ENCODE measurements at regions not wholly inside any gene's neighbourhood (a gene's known extent, or its start where the extent isn't known, plus 50 kb on each side); places are given as distances from the start of the nearest gene placed in this dataset.
"Not testable (repeated sequence)": the region's sequence is repeated elsewhere in the genome, so short reads cannot be mapped to it uniquely, and the experiment has no call there.

GRCh38 chr3:25844891-25845290, 55.0 kb downstream of the OXSM start:
- no peak for DNase-seq (ENCODE audit: low read depth)
- no peak overlapping the region for H3K4me3 ChIP-seq (ENCODE audit: low read depth, low read length)

- H3K4me3 ChIP-seq (ENCODE audit: low read depth, low read length), result no peak overlapping the region
- DNase-seq (ENCODE audit: low read depth), result no peak
Observed at GRCh38 chr3:25846282-25846681, 56.4 kb downstream of the OXSM start.

GRCh38 chr3:25849091-25849490, 59.2 kb downstream of the OXSM start:
- no peak overlapping the region for H3K4me3 ChIP-seq (ENCODE audit: low read depth, low read length)
- no peak for DNase-seq (ENCODE audit: low read depth)

GRCh38 chr3:25849641-25850385, 59.9 kb downstream of the OXSM start:
- H3K4me3 ChIP-seq (ENCODE audit: low read depth, low read length), result no peak overlapping the region
- DNase-seq (ENCODE audit: low read depth), result no peak

- DNase-seq (ENCODE audit: low read depth); H3K4me3 ChIP-seq (ENCODE audit: low read depth, low read length): not testable (repeated sequence)
Observed at GRCh38 chr3:25851693-25852259, 61.9 kb downstream of the OXSM start.

GRCh38 chr3:25854214-25854613, 64.3 kb downstream of the OXSM start:
- DNase-seq (ENCODE audit: low read depth), result no peak
- H3K4me3 ChIP-seq (ENCODE audit: low read depth, low read length), result no peak overlapping the region

- H3K4me3 ChIP-seq (ENCODE audit: low read depth, low read length), result no peak overlapping the region
- no peak for DNase-seq (ENCODE audit: low read depth)
Observed at GRCh38 chr3:25854635-25855034, 64.7 kb downstream of the OXSM start.

- no peak overlapping the region for H3K4me3 ChIP-seq (ENCODE audit: low read depth, low read length)
- DNase-seq (ENCODE audit: low read depth), result no peak
Observed at GRCh38 chr3:25855266-25855784, 65.4 kb downstream of the OXSM start.

GRCh38 chr3:25856902-25857518, 67.1 kb downstream of the OXSM start:
- no peak for DNase-seq (ENCODE audit: low read depth)
- H3K4me3 ChIP-seq (ENCODE audit: low read depth, low read length), result no peak overlapping the region

- H3K4me3 ChIP-seq (ENCODE audit: low read depth, low read length), result no peak overlapping the region
- DNase-seq (ENCODE audit: low read depth), result no peak
Observed at GRCh38 chr3:25861566-25861965, 71.7 kb downstream of the OXSM start.

- no peak overlapping the region for H3K4me3 ChIP-seq (ENCODE audit: low read depth, low read length)
- DNase-seq (ENCODE audit: low read depth), result no peak
Observed at GRCh38 chr3:25863011-25863415, 73.1 kb downstream of the OXSM start.

- H3K4me3 ChIP-seq (ENCODE audit: low read depth, low read length), result no peak overlapping the region
- DNase-seq (ENCODE audit: low read depth), result no peak
Observed at GRCh38 chr3:25863416-25863959, 73.6 kb downstream of the OXSM start.

- DNase-seq (ENCODE audit: low read depth), result no peak
- H3K4me3 ChIP-seq (ENCODE audit: low read depth, low read length), result no peak overlapping the region
Observed at GRCh38 chr3:25870452-25870851, 80.6 kb downstream of the OXSM start.

GRCh38 chr3:25872200-25872877, 82.4 kb downstream of the OXSM start:
- no peak for DNase-seq (ENCODE audit: low read depth)

GRCh38 chr3:25883492-25883891, 93.6 kb downstream of the OXSM start:
- no peak for DNase-seq (ENCODE audit: low read depth)
- no peak overlapping the region for H3K4me3 ChIP-seq (ENCODE audit: low read depth, low read length)

More at GRCh38 chr3:25872200-25872877, 82.4 kb downstream of the OXSM start:
- no peak overlapping the region for H3K4me3 ChIP-seq (ENCODE audit: low read depth, low read length)

- H3K4me3 ChIP-seq (ENCODE audit: low read depth, low read length), result no peak overlapping the region
Observed at GRCh38 chr3:25884981-25885380, 95.1 kb downstream of the OXSM start.

GRCh38 chr3:25885544-25885943, 95.7 kb downstream of the OXSM start:
- no peak overlapping the region for H3K4me3 ChIP-seq (ENCODE audit: low read depth, low read length)
- no peak for DNase-seq (ENCODE audit: low read depth)

More at GRCh38 chr3:25884981-25885380, 95.1 kb downstream of the OXSM start:
- no peak for DNase-seq (ENCODE audit: low read depth)

- H3K4me3 ChIP-seq (ENCODE audit: low read depth, low read length), result no peak overlapping the region
- DNase-seq (ENCODE audit: low read depth), result no peak
Observed at GRCh38 chr3:25887907-25888306, 98.0 kb downstream of the OXSM start.

GRCh38 chr3:25888892-25889524, 99.1 kb downstream of the OXSM start:
- DNase-seq (ENCODE audit: low read depth), result no peak
- H3K4me3 ChIP-seq (ENCODE audit: low read depth, low read length), result no peak overlapping the region

Data from skeletal muscle cell (primary cell).